ENCODE measurements at regions not wholly inside any gene's neighbourhood (a gene's known extent, or its start where the extent isn't known, plus 50 kb on each side); places are given as distances from the start of the nearest gene placed in this dataset.

- intact Hi-C loops (cut with micrococcal nuclease; ENCODE audit: unreplicated experiment): no loop called here
- TF ChIP-seq SIN3A (IDR thresholded peaks at IDR 0.05; ENCODE audit: borderline replicate concordance, insufficient read depth, low read depth, low read length): no peak
- TF ChIP-seq TCF7L2 (IDR thresholded peaks at IDR 0.05; ENCODE audit: low read depth, low read length): no peak
- no peak for TF ChIP-seq POLR2AphosphoS5 (IDR thresholded peaks at IDR 0.05; ENCODE audit: low read depth, low read length)
- TF ChIP-seq, protein P1, sequence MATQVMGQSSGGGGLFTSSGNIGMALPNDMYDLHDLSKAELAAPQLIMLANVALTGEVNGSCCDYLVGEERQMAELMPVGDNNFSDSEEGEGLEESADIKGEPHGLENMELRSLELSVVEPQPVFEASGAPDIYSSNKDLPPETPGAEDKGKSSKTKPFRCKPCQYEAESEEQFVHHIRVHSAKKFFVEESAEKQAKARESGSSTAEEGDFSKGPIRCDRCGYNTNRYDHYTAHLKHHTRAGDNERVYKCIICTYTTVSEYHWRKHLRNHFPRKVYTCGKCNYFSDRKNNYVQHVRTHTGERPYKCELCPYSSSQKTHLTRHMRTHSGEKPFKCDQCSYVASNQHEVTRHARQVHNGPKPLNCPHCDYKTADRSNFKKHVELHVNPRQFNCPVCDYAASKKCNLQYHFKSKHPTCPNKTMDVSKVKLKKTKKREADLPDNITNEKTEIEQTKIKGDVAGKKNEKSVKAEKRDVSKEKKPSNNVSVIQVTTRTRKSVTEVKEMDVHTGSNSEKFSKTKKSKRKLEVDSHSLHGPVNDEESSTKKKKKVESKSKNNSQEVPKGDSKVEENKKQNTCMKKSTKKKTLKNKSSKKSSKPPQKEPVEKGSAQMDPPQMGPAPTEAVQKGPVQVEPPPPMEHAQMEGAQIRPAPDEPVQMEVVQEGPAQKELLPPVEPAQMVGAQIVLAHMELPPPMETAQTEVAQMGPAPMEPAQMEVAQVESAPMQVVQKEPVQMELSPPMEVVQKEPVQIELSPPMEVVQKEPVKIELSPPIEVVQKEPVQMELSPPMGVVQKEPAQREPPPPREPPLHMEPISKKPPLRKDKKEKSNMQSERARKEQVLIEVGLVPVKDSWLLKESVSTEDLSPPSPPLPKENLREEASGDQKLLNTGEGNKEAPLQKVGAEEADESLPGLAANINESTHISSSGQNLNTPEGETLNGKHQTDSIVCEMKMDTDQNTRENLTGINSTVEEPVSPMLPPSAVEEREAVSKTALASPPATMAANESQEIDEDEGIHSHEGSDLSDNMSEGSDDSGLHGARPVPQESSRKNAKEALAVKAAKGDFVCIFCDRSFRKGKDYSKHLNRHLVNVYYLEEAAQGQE (IDR thresholded peaks at IDR 0.05; ENCODE audit: insufficient read depth in 1 of 2, low read depth in 2 of 2, low read length in 1 of 2): no peak
- TF ChIP-seq, protein P2, sequence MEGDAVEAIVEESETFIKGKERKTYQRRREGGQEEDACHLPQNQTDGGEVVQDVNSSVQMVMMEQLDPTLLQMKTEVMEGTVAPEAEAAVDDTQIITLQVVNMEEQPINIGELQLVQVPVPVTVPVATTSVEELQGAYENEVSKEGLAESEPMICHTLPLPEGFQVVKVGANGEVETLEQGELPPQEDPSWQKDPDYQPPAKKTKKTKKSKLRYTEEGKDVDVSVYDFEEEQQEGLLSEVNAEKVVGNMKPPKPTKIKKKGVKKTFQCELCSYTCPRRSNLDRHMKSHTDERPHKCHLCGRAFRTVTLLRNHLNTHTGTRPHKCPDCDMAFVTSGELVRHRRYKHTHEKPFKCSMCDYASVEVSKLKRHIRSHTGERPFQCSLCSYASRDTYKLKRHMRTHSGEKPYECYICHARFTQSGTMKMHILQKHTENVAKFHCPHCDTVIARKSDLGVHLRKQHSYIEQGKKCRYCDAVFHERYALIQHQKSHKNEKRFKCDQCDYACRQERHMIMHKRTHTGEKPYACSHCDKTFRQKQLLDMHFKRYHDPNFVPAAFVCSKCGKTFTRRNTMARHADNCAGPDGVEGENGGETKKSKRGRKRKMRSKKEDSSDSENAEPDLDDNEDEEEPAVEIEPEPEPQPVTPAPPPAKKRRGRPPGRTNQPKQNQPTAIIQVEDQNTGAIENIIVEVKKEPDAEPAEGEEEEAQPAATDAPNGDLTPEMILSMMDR (IDR thresholded peaks at IDR 0.05): no peak
- no peaks in the 10 kb centered on the region for H3K36me3 ChIP-seq (ENCODE audit: control insufficient read depth, insufficient read depth, low read length)
- no peaks in the 10 kb centered on the region for H3K4me1 ChIP-seq (ENCODE audit: control insufficient read depth, insufficient read depth, low read length)
- in situ Hi-C loops (cut with HindIII; ENCODE audit: low pct_unique_long_range_greater_than_20kb, low sequenced_read_pairs): no loop called here
- no peak overlapping the region for H3K27ac ChIP-seq (ENCODE audit: low read length)
- H3K4me3 ChIP-seq (ENCODE audit: low read depth in 2 of 2, low read length in 2 of 2): no peak overlapping the region
- CTCF ChIA-PET: no interaction called here
- H3K27me3 ChIP-seq (ENCODE audit: control insufficient read depth, insufficient read depth, low read length): no peaks in the 10 kb centered on the region
- no TSS peak for BruUV-seq (replicated peaks)
- ATAC-seq (no peak), DNase-seq (ENCODE audit: low read depth, low spot score) (no peak)
- no peaks in the 10 kb centered on the region for H3K9me3 ChIP-seq (ENCODE audit: control insufficient read depth, insufficient read depth, low read depth, low read length)
- POLR2A ChIA-PET: no interaction called here
Measured at GRCh38 chr4:96606451-96606850, 766.6 kb downstream of the PDHA2 start.

DNA sequence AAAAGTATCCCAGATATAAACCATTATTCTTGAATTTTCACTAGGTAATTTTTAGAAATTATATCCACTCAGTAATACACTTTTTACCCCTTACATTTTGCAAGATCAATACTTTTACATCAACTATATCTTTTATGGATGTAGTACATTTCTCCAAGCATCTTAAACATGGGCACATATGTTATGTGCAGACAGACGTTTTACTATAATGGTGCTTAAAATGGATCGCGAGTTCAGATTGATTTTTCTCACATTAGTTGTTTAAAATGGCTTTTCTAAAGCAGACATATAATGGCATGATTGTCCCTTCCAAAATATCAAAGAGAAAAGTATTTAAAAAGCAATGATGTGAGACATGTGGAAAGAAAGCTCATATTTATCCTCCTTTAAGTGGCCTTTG is 786.1 kb downstream of the PDHA2 start:
- Histone ChIP-seq H3K4me3 (ENCODE audit: low read depth in 2 of 2, low read length in 2 of 2) (no peak overlapping the region), H3K9me3 (ENCODE audit: control insufficient read depth, insufficient read depth, low read depth, low read length) (no peaks in the 10 kb centered on the region), H3K36me3 (ENCODE audit: control insufficient read depth, insufficient read depth, low read length) (no peaks in the 10 kb centered on the region), H3K27ac (ENCODE audit: low read length) (no peak overlapping the region), H3K27me3 (ENCODE audit: control insufficient read depth, insufficient read depth, low read length) (no peaks in the 10 kb centered on the region), H3K4me1 (ENCODE audit: control insufficient read depth, insufficient read depth, low read length) (no peaks in the 10 kb centered on the region)
- no peak for ATAC-seq
- DNase-seq (ENCODE audit: low read depth, low spot score): no peak
- ChIA-PET POLR2A (no interaction called here), CTCF (no interaction called here)
- in situ Hi-C loops (cut with HindIII; ENCODE audit: low pct_unique_long_range_greater_than_20kb, low sequenced_read_pairs) (no loop called here), intact Hi-C loops (cut with micrococcal nuclease; ENCODE audit: unreplicated experiment) (no loop called here)
- no TSS peak for BruUV-seq (replicated peaks)
- TF ChIP-seq TCF7L2 (IDR thresholded peaks at IDR 0.05; ENCODE audit: low read depth, low read length) (no peak), POLR2AphosphoS5 (IDR thresholded peaks at IDR 0.05; ENCODE audit: low read depth, low read length) (no peak), SIN3A (IDR thresholded peaks at IDR 0.05; ENCODE audit: borderline replicate concordance, insufficient read depth, low read depth, low read length) (no peak)
- TF ChIP-seq, protein P1 (IDR thresholded peaks at IDR 0.05; ENCODE audit: insufficient read depth in 1 of 2, low read depth in 2 of 2, low read length in 1 of 2): no peak
- TF ChIP-seq, protein P2 (IDR thresholded peaks at IDR 0.05): no peak

All from Panc1 (cell line).